GM12878 (cell line): ENCODE measurements at regions not wholly inside any gene's neighbourhood (a gene's known extent, or its start where the extent isn't known, plus 50 kb on each side); places are given as distances from the start of the nearest gene placed in this dataset.

Experiments
- BRCA1 ChIP-seq: IDR thresholded peaks from 2 replicates; pipeline ENCODE4 v1.6.1; 2011; ENCODE audit warnings: low read depth, low read length, improper control_type of control experiment
- CHD2 ChIP-seq: IDR thresholded peaks from 2 replicates; pipeline ENCODE4 v1.6.1; 2011; ENCODE audit warnings: low read depth, low read length, improper control_type of control experiment, borderline replicate concordance
- FOXM1 ChIP-seq: IDR thresholded peaks from 2 replicates; pipeline ENCODE4 v1.6.1; 2012; ENCODE audit warnings: low read depth, mild to moderate bottlenecking, inconsistent platforms, low read length, moderate library complexity
- SREBF1 ChIP-seq: IDR thresholded peaks from 2 replicates; pipeline ENCODE4 v1.6.1; 2012; ENCODE audit warnings: mild to moderate bottlenecking, low read length
- YBX1 ChIP-seq: fragments of 450-650 bp; IDR thresholded peaks from 2 replicates; pipeline ENCODE4 v1.6.1; 2016; ENCODE audit warnings: antibody characterized with exemption
- YY1 ChIP-seq: IDR thresholded peaks from 2 replicates; pipeline ENCODE4 v1.6.1; 2011; ENCODE audit warnings: low read depth, mild to moderate bottlenecking, low read length
- TF ChIP-seq, protein P1 (sequence below), 3 experiments: IDR thresholded peaks in 2 of 3; conservative IDR thresholded peaks in 1 of 3; 2 replicates each; pipeline ENCODE4 v1.5.1; 2011; ENCODE audit warnings: low read depth in 3 of 3, low read length in 3 of 3, mild to moderate bottlenecking in 3 of 3, control low read depth in 2 of 3, moderate library complexity in 2 of 3, inconsistent platforms in 1 of 3, mixed read lengths in 1 of 3; ENCODE audit not compliant: control insufficient read depth in 2 of 3, insufficient read depth in 1 of 3; ENCODE audit errors: extremely low read depth in 1 of 3
- TF ChIP-seq, protein P2 (sequence below): IDR thresholded peaks from 2 replicates; pipeline ENCODE4 v1.6.1; 2011; ENCODE audit warnings: mild to moderate bottlenecking, low read depth, low read length, moderate library complexity; ENCODE audit not compliant: insufficient replicate concordance

DNA sequence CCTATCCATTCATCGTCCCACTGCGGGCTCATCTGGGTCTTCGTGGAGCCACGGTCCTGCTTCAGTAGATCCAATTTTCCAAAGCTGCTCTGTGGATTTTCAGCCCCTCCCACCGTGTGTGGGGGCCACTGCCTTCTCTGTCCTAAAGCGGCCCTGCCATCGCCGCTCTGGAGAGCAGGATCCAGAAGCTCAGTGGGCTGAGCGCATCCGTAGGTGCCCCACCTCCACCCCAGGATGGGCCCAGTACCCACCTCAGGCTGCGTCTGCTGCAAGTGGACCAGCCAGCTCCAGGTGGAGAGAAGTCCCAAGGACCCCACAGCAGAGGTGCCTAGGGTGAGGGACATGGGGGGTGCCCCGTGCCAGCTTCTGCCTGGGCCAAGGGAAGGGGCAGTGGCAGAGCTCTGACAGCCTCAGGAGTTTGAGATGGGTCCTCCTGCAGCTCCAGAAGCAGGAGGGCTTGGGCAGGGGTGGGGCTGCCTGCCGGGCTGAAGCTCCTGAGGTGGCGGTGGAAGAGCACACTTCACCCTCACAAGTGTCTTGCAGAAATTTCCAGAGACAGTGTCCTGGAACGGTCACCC is 148.1 kb upstream of the C14orf180 start:
- TF ChIP-seq, protein P1, sequence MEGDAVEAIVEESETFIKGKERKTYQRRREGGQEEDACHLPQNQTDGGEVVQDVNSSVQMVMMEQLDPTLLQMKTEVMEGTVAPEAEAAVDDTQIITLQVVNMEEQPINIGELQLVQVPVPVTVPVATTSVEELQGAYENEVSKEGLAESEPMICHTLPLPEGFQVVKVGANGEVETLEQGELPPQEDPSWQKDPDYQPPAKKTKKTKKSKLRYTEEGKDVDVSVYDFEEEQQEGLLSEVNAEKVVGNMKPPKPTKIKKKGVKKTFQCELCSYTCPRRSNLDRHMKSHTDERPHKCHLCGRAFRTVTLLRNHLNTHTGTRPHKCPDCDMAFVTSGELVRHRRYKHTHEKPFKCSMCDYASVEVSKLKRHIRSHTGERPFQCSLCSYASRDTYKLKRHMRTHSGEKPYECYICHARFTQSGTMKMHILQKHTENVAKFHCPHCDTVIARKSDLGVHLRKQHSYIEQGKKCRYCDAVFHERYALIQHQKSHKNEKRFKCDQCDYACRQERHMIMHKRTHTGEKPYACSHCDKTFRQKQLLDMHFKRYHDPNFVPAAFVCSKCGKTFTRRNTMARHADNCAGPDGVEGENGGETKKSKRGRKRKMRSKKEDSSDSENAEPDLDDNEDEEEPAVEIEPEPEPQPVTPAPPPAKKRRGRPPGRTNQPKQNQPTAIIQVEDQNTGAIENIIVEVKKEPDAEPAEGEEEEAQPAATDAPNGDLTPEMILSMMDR (IDR thresholded peaks at IDR 0.05 in 2 of 3, conservative IDR thresholded peaks at IDR 0.05 in 1 of 3; ENCODE audit: control insufficient read depth in 2 of 3, extremely low read depth in 1 of 3, insufficient read depth in 1 of 3, low read depth in 3 of 3, low read length in 3 of 3) = no peak
- TF ChIP-seq CHD2 = no peak
- TF ChIP-seq SREBF1 = no peak
- no peak for TF ChIP-seq FOXM1
- no peak for TF ChIP-seq YBX1
- no peak for TF ChIP-seq YY1
- TF ChIP-seq, protein P2, sequence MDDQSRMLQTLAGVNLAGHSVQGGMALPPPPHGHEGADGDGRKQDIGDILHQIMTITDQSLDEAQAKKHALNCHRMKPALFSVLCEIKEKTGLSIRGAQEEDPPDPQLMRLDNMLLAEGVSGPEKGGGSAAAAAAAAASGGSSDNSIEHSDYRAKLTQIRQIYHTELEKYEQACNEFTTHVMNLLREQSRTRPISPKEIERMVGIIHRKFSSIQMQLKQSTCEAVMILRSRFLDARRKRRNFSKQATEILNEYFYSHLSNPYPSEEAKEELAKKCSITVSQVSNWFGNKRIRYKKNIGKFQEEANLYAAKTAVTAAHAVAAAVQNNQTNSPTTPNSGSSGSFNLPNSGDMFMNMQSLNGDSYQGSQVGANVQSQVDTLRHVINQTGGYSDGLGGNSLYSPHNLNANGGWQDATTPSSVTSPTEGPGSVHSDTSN = no peak
- no peak for TF ChIP-seq BRCA1
